Ammon's horn (tissue), 1 donor: ENCODE measurements at regions not wholly inside any gene's neighbourhood (a gene's known extent, or its start where the extent isn't known, plus 50 kb on each side); places are given as distances from the start of the nearest gene placed in this dataset.

ENCODE experiments used
- DNase-seq: peaks from one replicate; pipeline ENCODE4 v3.0.0-alpha.2; 2016; ENCODE audit warnings: low spot score

- no peak for DNase-seq
These were observed 72.2 kb upstream of the PDK4 start for GRCh38 chr7:95668504-95669018.

- no peak for DNase-seq
These were observed 66.7 kb upstream of the PDK4 start for GRCh38 chr7:95662987-95663386.

GRCh38 chr7:95660023-95660434 is 63.7 kb upstream of the PDK4 start:
- DNase-seq: no peak

- no peak for DNase-seq
These were observed 62.4 kb upstream of the PDK4 start for GRCh38 chr7:95658676-95659075.

- no peak for DNase-seq
These were observed 53.2 kb upstream of the PDK4 start for GRCh38 chr7:95649546-95649945.

- no peak for DNase-seq
These were observed 50.0 kb upstream of the PDK4 start for GRCh38 chr7:95646350-95646749.
